ENCODE measurements at regions not wholly inside any gene's neighbourhood (a gene's known extent, or its start where the extent isn't known, plus 50 kb on each side); places are given as distances from the start of the nearest gene placed in this dataset.
"Not testable (repeated sequence)": the region's sequence is repeated elsewhere in the genome, so short reads cannot be mapped to it uniquely, and the experiment has no call there.

GRCh38 chr6:155628306-155628705, 172.7 kb upstream of the NOX3 start:
- DNase-seq: no peak

GRCh38 chr6:155627722-155628212, 172.1 kb upstream of the NOX3 start:
- not testable (repeated sequence) for DNase-seq

GRCh38 chr6:155623450-155624178, 168.0 kb upstream of the NOX3 start:
- no peak for DNase-seq

DNA sequence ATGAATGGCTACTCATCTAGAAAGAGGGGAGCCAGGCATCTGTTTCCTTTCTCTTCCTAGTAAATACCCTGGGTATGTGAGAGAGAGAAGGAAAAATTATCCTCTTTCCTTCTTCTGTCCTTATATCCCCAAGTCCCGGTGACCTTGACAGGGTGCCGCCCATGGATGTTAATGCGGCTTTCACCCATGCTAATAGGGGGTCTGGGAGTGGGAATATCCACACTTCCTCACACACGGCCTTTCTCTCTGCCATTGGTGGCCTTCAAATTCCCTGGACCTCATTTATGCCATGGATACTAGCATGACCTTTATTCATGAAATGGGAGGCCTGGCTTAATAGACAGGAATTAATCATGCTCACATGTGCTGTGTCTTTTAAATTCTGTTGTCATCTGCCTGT, 159.0 kb upstream of the NOX3 start:
- no peak for DNase-seq

DNA sequence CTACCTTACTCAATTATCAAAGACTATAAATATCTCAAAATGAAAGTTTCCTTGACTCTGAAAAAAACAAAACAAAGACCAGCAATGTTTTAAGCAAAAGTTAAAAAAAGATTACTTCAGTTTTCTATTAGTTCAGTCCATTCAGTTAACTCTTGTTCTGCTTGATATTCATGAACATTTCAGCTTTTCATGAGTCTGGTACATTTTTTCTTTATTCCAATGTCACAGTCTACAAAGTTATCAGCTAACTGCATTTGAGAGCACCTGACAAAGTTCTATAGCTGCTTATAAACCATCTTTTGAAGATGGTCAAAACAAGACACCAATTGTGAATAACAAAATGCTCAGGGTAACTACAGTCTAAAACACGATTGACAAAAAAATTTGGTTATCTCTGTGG, 156.1 kb upstream of the NOX3 start:
- no peak for DNase-seq

- DNase-seq: no peak
Measured at GRCh38 chr6:155604991-155605390, 149.4 kb upstream of the NOX3 start.

DNA sequence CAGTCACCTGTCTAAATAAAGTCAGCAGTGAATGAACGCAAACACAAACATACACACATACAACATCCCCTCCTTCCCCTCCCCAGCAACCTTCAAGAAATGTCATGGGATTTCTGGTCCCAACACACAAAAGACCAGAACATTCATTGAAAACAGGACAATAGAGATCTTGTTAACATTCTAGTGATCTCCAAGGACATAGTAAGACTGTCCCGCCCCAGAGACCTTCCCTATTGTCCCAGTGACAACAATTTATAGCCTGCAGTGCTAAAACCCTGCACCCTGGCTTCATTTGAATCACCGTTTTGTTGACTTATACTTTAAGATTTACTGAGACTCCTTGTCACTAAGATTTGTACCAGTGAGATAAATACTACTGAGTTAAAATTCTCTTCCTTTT, 143.9 kb upstream of the NOX3 start:
- no peak for DNase-seq

GRCh38 chr6:155599160-155599559, 143.5 kb upstream of the NOX3 start:
- no peak for DNase-seq

DNA sequence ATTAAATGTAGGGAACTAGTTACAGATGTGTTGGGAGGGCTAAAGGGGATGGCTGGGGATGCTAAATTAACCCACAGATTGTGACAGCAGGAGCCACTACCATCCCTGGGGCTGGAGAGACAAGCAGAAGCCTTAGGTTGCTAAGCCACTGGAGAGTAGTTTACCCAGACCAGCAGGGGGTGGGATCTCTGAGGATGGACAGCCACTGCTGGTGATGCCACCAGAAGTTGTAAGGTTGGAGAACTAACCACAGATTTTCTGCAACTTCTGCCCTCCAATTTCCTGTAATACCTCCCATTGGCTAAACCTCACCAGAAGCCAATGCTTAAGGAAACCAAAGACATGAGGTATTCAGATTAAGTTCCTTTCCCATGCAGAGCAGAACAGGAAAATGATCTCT, 139.6 kb upstream of the NOX3 start:
- DNase-seq: no peak

DNA sequence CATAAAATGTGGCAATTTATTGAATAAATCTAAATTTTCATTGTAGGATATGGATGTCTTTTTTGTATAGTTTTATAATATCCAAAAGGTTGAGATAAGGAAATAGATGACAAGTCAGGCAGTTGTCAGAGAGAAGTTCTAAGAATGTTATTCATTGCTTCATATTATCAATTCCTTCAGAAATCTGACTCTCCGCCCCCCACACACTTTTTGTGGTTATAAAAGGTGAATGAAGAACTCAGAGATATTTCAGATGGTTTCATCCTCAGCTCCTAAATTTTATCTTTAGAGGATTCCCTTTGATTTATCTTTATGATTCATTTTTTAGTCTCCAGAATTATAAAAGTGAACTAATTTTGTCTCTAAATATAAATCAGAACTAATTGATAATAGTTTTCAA, 136.1 kb upstream of the NOX3 start:
- no peak for DNase-seq

GRCh38 chr6:155589190-155589589, 133.6 kb upstream of the NOX3 start:
- DNase-seq: no peak

GRCh38 chr6:155587817-155588216, 132.2 kb upstream of the NOX3 start:
- no peak for DNase-seq

DNA sequence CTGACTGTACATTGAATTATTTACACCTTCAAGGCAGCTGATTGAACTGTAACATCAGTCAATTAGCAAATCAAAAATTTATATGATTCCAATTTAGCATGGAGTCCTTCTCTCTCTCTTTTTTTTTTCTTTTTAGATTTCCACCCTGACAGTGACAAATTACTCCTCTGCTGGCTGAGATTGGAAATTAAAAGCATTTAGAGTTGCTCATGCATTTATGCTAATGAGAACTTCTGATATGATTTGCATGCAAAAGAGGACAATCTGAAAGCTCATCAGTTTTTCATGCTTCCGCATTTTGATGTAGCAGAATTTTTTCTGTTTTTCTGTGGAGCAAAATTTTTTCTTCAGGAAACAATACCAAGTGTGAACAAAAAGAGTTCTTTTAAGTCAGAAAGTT, 130.5 kb upstream of the NOX3 start:
- no peak for DNase-seq

GRCh38 chr6:155584006-155584405, 128.4 kb upstream of the NOX3 start:
- DNase-seq: no peak

DNA sequence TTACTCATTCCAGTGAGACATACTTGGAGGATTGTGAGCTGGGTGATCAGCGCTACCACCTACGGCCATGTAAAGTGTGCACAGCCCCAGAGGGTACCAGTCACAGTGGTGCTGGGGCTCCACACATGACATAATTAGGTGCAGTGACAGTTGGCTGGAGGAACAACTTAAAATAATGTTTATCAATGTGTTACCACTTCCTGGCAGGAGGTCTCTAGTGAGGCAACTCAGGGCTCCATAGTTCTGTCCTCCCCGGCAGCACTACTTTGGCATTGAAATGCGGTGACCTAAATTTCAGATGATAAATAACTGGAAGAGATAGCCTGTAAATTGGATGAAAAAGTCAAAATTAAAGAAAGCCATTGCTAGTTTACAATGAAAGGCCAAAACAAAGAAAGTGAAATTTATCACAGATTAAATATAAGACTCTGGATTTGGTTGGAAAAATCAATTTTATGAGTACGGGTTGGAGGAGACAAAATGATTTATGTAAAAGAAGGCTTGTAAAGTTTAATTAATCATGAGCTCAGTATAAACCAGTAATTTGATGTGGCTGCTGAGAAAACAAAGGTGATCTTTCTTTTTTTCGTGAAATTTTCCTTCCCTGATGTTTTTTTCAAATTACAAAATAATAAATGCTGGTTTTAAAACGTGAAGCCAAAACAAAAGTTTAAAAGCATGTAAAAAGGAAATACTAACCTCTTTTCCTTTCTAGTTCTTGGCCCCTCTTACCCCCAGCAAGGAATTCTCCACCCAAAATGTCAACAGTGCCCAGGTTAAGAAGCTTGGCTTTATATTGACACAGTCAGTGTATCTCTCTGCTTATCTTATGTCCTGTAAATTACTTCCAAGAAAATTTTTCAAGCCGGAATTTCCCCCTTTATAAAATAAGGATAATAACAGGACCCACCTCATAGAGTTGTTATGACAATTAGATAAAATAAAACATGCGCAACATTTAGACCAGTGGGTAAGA, 126.7 kb upstream of the NOX3 start:
- no peak for DNase-seq

DNA sequence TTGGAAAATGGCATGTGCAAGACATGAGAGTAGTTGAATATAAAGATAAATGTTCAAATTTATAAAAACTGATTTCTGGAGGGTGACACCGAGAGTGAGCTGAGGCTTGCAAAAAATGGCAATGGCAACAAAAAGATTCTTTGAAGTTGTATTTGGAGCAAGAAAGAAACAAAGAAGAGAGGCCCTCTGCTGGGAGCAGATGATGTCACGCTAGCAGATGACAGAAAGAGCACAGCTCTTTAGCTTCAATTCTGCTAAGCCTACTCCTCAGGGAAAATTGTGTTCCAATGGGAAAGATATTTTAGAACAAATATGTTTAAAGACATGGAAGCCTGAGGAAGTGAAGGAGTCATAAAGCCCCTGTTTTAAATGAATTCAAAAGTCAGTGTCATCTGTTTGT, 125.3 kb upstream of the NOX3 start:
- no peak for DNase-seq

DNA sequence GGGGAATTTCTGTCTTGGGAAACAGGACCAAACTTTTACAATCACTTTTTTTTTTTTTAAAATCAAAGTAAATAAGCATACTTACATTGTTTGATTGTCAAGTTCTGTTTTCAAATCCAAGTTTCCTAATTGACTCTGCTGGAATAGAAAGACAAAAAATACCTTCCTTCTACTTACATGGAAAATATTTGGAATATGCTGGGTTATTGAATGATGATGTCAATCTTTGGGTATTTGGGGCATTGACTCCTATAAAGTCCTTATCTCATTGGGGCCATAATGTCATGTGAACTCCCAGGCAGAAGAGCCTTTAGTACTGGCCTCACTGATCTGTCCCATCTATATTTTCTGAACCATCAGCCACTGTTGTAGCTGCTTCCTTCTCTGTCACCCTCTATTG, 122.6 kb upstream of the NOX3 start:
- no peak for DNase-seq

DNA sequence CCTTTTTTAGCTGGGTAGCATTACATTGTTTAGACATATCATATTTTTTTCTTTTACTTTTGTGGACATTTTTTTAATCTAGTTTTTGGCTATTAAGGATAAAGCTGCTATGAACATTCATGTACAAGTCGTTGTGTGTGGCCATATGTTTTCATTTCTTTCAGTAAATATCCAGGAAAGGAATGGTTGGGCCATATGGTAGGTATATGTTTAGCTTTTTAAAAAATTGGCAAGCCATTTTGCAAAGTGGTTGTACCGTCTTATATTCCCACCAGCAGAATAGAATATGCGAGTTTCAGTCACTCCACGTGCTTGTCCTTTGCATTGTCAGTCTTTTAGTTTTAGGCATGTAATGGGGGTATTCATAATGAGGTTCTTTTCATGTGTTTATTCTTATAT, 106.3 kb upstream of the NOX3 start:
- no peak for DNase-seq

GRCh38 chr6:155561257-155561965, 105.8 kb upstream of the NOX3 start:
- no peak for DNase-seq

DNA sequence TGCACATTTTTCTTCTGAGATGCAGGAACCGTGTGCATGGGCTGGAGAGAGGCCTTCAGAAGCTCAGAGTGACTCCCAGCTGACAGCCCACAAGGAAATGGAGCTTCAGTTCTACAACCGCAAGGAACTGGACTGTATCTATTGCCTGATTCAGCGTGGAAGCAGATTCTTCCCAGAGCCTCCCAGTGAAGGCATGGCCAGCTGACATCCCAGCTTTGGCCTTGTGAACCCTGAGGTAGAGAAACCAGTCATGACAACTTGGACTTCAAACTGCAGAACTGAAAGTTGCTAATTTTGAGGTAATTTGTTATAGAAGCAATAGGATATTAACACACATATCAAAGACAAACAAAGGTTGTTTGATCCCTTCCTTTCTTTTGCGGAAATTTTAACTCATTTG, 94.3 kb upstream of the NOX3 start:
- no peak for DNase-seq

GRCh38 chr6:155549028-155549798, 93.6 kb upstream of the NOX3 start:
- DNase-seq: no peak

- DNase-seq: no peak
Measured at GRCh38 chr6:155548576-155548975, 92.9 kb upstream of the NOX3 start.

DNA sequence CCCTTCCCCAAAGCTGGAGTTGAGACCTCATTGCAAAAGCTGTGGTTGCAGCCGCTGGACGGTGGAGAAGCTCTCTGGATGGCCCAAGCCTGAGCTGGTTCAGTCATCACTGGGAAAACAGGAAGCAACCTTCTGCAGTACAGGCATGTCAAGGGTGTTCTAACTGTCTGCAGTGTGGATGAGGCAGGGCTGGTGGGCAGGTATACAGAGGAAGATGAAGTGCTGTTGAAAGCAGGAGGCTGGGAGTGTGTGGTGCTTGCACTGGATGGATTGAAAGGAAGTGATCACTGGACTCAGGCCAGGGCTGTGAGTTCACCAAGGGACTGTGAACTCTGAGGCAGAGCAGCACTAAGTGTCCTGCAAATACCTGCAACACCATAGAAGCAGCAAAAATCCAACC, 89.0 kb upstream of the NOX3 start:
- no peak for DNase-seq

Data from hematopoietic multipotent progenitor cell treated with erythropoietin and hydrocortisone succinate and interleukin-3 and kit ligand, for 8 days (in vitro differentiated cells).